Stomach smooth muscle (tissue), 2 donors: ENCODE measurements at regions not wholly inside any gene's neighbourhood (a gene's known extent, or its start where the extent isn't known, plus 50 kb on each side); places are given as distances from the start of the nearest gene placed in this dataset.

Experiments
- H3K27ac ChIP-seq: one replicate; pipeline ENCODE4 v1.7.0; 2013; ENCODE audit warnings: mild to moderate bottlenecking, low read length, inconsistent platforms
- H3K27me3 ChIP-seq, 2 donors: one replicate each; pipeline ENCODE4 v1.7.0; 2013; ENCODE audit warnings: low read length in 2 of 2; ENCODE audit not compliant: insufficient read depth in 2 of 2, control insufficient read depth in 1 of 2
- H3K36me3 ChIP-seq, 2 donors: one replicate each; pipeline ENCODE4 v1.7.0; 2013; ENCODE audit warnings: low read length in 2 of 2; ENCODE audit not compliant: control insufficient read depth in 2 of 2, insufficient read depth in 2 of 2
- H3K4me1 ChIP-seq: one replicate; pipeline ENCODE4 v1.7.0; 2013; ENCODE audit warnings: low read length; ENCODE audit not compliant: control insufficient read depth, insufficient read depth
- H3K4me3 ChIP-seq, 2 donors: one replicate each; pipeline ENCODE4 v1.7.0; 2013; ENCODE audit warnings: low read length in 2 of 2
- H3K9ac ChIP-seq, 2 donors: one replicate each; pipeline ENCODE4 v1.7.0; 2013; ENCODE audit warnings: low read length in 2 of 2, mild to moderate bottlenecking in 1 of 2
- H3K9me3 ChIP-seq, 2 donors: one replicate each; pipeline ENCODE4 v1.7.0; 2013; ENCODE audit warnings: low read length in 2 of 2; ENCODE audit not compliant: control insufficient read depth in 2 of 2
- donor health status: healthy.
- donor health status: Pancreatic carcinoma.

DNA sequence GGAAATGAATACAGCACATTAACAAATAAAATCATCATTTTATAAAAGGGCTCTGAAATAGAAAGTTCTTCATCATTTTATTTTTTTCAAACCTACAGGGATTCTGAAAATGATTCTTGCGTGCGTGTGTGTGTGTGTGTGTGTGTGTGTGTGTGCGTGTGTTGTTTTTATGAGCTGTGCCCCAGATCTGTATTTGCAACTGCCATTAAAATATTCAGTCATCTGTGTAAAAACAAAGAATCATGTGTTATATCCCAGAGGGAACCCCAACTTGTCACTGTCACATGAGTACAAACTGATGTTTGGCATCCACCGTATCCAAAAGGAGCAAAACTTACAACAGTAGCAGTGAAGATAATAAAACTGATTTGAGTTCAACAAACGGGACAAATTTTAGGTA, 635.4 kb upstream of the PFKP start:
- H3K27ac ChIP-seq: no peak overlapping the region
- H3K4me3 ChIP-seq: no peak overlapping the region
- no peaks in the 10 kb centered on the region for H3K36me3 ChIP-seq
- no peaks in the 10 kb centered on the region for H3K4me1 ChIP-seq
- H3K9ac ChIP-seq: no peak overlapping the region
- no peaks in the 10 kb centered on the region for H3K27me3 ChIP-seq
- H3K9me3 ChIP-seq: peaks cover 0 to 4% of the 10 kb centered on the region in 2 donors

DNA sequence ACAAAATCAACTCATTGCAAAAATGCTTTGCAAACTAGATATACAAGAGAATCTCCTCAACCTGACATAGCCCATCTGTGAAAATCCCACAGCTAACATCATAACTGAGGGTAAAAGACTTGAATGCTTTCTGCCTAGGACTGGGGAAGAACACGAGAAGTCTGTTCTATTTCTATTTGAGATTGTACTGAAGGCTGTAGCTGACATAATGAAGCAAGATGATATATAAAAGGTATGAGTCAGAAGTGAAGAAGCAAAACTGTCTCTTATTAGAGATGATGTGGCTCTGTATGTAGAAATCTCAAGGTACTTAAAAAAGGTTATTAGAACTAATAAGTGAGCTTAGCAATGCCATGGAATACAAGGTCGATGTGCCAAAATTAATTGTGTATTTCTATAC, 639.9 kb upstream of the PFKP start:
- Histone ChIP-seq H3K4me3 (no peak overlapping the region), H3K9me3 (no peaks in the 10 kb centered on the region), H3K36me3 (no peaks in the 10 kb centered on the region), H3K9ac (no peak overlapping the region), H3K27me3 (no peaks in the 10 kb centered on the region), H3K4me1 (no peaks in the 10 kb centered on the region), H3K27ac (no peak overlapping the region)

DNA sequence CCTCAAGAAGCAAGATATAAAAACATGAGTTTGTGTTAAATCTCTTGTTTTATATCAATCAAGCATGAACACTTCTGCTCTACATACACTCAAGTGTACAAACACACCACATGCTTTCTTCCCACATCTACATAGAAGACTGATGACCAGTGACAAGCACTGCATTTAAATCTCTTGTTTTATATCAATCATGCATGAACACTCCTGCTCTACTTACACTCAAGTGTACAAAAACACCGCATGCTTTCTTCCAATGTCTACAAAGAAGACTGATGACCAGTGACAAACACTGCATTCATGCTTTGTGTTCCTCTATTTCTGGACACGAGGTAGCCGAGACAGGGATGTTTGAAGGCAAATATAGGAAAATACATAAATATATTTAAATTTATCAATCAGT, 642.0 kb upstream of the PFKP start:
- Histone ChIP-seq H3K27ac (no peak overlapping the region), H3K9ac (no peak overlapping the region), H3K36me3 (no peaks in the 10 kb centered on the region), H3K9me3 (no peaks in the 10 kb centered on the region), H3K27me3 (no peaks in the 10 kb centered on the region), H3K4me3 (no peak overlapping the region), H3K4me1 (no peaks in the 10 kb centered on the region)

DNA sequence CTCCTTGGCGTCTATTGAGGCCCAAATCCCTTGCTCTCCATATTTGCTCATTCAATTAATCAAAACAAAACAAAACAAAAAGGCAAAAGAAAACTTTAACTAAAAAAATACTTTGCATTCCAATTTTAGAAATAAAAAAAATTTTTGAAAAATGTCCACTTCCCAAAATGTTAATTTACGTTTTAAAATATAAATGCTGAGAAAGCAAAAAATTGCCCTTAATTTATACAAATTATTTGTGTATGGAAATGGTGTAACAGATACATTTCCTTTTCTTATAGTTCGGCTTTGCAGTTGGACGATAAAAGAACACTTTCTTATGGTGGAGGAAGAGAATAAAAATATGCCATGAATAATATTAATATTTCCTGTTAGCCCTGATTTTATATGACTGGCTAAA, 652.8 kb upstream of the PFKP start:
- H3K9me3 ChIP-seq: peaks cover 0 to 8% of the 10 kb centered on the region in 2 donors
- no peak overlapping the region for H3K9ac ChIP-seq
- H3K36me3 ChIP-seq: no peaks in the 10 kb centered on the region

DNA sequence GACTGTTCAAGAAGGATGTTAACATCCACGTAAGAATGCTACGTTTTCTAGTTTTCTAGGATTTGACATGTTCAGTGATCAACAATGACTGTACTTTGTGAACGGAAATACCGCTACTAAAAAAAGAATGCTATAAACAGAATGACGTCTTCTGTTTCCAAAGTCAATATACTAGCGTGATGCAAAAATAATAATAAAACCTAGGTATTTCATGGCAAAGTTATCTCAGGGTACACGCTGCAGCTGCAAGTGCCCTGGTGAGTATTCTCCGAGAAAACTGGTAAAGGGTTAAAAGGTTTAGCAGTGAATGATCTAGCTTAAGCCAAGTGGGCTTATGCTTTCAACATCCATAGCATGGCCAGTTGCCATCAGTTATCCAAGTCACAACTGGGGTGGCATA, 653.3 kb upstream of the PFKP start:
- Histone ChIP-seq H3K4me3 (no peak overlapping the region), H3K27me3 (no peaks in the 10 kb centered on the region), H3K27ac (no peak overlapping the region), H3K9me3 (peaks cover 0 to 8% of the 10 kb centered on the region in 2 donors), H3K9ac (no peak overlapping the region), H3K4me1 (no peaks in the 10 kb centered on the region), H3K36me3 (no peaks in the 10 kb centered on the region)

More for the DNA sequence above, 652.8 kb upstream of the PFKP start:
- no peak overlapping the region for H3K4me3 ChIP-seq
- no peaks in the 10 kb centered on the region for H3K27me3 ChIP-seq
- no peaks in the 10 kb centered on the region for H3K4me1 ChIP-seq
- H3K27ac ChIP-seq: no peak overlapping the region

DNA sequence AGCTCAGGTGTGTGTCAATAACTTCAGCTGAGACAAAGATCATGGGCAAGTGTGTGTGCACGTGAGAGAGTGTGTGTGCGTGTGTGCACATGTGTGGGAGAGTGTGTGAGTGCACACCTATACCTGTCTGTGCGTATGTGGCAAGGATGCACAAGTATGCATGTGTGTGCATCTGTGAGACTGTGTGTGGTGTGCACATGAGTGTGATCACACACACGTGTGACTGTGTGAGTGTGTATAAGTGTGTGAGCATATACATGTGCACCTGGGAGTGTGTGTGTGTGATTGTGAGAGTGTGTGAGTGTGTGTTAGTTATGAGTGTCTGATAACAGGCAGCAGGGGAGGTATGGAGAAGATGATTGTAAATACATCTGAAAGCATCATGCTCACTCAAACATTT, 657.3 kb upstream of the PFKP start:
- peaks cover 0 to 4% of the 10 kb centered on the region in 2 donors for H3K27me3 ChIP-seq
- H3K9me3 ChIP-seq: peaks cover 0 to 3% of the 10 kb centered on the region in 2 donors
- H3K4me1 ChIP-seq: no peaks in the 10 kb centered on the region
- no peak overlapping the region for H3K27ac ChIP-seq
- H3K36me3 ChIP-seq: no peaks in the 10 kb centered on the region
- no peak overlapping the region for H3K9ac ChIP-seq
- H3K4me3 ChIP-seq: no peak overlapping the region

DNA sequence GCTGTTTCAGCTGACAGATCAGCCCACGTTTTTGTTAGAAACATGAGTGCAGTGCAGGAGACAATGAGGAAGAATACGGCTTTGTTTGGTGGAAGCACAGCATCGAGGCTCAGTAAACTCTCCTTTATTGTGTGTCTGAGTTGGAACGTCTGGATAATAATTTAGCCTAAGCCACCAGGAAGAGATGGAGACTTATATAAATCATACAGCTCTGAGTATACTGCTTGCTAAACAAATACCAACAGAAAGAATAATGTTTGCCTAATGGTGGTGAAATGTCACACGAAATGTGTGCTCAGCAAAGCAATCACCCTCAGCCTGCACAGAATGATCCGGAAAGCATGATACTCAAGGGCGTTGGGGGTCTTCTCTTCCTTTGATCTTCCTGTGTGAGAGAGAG, 664.1 kb upstream of the ADARB2 start:
- Histone ChIP-seq H3K4me1 (no peaks in the 10 kb centered on the region), H3K27ac (no peak overlapping the region), H3K27me3 (peaks cover 2 to 5% of the 10 kb centered on the region in 2 donors), H3K9ac (no peak overlapping the region), H3K36me3 (no peaks in the 10 kb centered on the region), H3K4me3 (no peak overlapping the region), H3K9me3 (no peaks in the 10 kb centered on the region)

DNA sequence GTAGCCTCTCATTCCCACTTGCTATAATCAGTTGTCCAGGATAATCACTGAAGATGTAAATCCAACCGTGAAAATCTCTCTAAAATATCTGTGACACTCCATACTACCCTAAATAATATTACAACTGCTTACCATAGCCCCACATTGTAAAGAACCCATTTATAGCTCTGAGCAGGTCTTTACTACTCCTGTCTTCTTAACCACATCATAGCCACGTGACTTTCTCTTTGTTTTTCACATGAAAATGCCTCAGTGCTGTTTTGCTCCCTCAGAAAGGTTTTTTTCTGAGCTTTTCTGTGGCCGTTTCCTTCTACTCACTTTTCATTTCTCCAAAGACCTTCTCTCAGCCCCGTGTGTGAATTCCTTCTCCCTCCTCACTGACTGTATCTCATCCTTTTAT, 662.2 kb upstream of the ADARB2 start:
- no peaks in the 10 kb centered on the region for H3K9me3 ChIP-seq
- H3K27me3 ChIP-seq: peaks cover 0 to 2% of the 10 kb centered on the region in 2 donors
- H3K36me3 ChIP-seq: no peaks in the 10 kb centered on the region
- H3K4me3 ChIP-seq: no peak overlapping the region
- H3K9ac ChIP-seq: no peak overlapping the region
- no peak overlapping the region for H3K27ac ChIP-seq
- no peaks in the 10 kb centered on the region for H3K4me1 ChIP-seq

DNA sequence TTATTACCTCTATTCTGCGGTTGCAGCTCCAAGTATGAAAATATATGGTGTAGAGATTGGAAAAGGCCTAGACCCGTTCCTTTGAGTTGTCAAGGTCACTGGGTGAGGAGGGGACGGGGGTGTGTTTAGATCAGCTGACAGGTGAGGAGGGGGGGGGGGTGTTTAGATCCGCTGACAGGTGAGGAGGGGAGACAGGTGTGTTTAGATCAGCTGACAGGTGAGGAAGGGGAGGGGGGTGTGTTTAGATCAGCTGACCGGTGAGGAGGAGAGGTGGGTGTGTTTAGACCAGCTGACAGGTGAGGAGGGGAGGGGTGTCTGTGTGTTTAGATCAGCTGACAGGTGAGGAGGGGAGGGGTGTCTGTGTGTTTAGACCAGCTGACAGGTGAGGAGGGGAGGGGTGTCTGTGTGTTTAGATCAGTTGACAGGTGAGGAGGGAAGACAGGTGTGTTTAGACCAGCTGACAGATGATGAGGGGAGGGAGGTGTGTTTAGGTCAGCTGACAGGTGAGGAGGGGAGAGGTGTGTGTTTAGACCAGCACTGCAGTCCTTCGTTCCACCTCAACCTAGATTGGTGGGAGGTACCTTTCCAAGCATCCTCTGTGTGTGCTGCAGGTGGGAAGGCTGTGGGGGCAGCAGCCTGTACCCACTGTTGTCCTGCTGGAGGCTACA, 655.0 kb upstream of the ADARB2 start:
- Histone ChIP-seq H3K9ac (no peak overlapping the region), H3K36me3 (no peaks in the 10 kb centered on the region), H3K9me3 (no peaks in the 10 kb centered on the region), H3K4me3 (no peak overlapping the region), H3K27me3 (no peaks in the 10 kb centered on the region), H3K4me1 (no peaks in the 10 kb centered on the region), H3K27ac (no peak overlapping the region)

DNA sequence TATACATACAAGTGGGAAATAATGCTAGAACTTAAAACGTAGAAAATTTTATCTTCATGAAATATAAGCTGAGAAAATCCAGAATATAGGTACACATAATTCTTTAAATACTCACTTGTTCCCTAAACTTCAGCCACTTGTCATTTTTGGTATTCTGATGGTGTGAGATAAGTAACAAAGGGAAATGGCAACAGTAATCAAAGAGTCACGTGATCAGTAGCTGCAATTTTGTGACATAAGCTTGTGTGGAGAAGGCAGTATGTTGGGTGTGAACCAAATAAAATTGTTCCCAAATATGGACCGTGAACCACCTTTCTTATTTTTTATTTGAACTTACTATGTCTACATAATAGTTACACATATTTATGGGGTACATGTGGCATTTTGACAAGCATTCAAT, 650.3 kb upstream of the ADARB2 start:
- Histone ChIP-seq H3K9ac (no peak overlapping the region), H3K27ac (no peak overlapping the region), H3K36me3 (no peaks in the 10 kb centered on the region), H3K27me3 (no peaks in the 10 kb centered on the region), H3K9me3 (no peaks in the 10 kb centered on the region), H3K4me1 (no peaks in the 10 kb centered on the region), H3K4me3 (no peak overlapping the region)

DNA sequence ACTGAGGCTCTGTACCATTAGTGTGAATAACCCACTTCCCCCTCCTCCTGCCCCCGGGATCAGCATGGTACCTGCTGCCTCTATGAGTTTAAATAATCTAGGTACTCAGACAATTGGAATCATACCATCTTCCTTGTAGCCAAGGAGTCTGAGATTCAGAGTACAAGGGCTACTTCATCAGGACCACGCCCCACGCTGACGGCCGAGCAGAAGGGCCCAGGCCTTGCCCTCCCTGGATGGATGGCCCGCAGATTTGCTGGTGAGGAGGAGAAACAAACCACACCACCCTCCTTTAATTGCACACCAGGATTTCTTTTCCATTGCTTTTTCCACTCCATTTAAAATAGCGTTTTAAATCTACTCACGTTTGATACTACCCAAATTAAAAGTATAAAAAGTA, 649.9 kb upstream of the ADARB2 start:
- H3K9ac ChIP-seq: no peak overlapping the region
- no peaks in the 10 kb centered on the region for H3K4me1 ChIP-seq
- H3K27ac ChIP-seq: no peak overlapping the region
- H3K9me3 ChIP-seq: no peaks in the 10 kb centered on the region
- H3K27me3 ChIP-seq: no peaks in the 10 kb centered on the region
- H3K36me3 ChIP-seq: no peaks in the 10 kb centered on the region
- no peak overlapping the region for H3K4me3 ChIP-seq
